ENCODE measurements at regions not wholly inside any gene's neighbourhood (a gene's known extent, or its start where the extent isn't known, plus 50 kb on each side); places are given as distances from the start of the nearest gene placed in this dataset.
A peak's percentile ranks its signal among the peaks of the same experiment; 100 is the strongest.

DNA sequence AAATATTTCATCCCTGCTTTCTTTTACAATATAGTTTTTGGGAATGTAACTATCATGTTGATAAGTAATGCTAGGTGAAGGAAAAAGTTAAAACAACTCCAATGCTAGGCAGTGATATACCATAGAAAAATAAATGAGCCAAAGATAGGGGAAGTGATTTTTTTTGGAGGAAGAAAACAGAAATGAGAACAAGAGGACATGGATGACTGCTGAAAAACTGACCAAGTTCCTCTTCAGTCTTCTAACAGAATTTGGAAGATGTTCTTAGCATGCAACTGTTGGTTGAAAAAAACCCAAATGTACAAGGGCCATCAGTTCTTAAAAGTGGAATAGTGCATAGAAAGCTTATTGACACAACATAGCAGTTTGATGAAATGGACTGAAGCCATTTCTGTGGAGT lies 262.5 kb upstream of the STARD13 start:
- no peaks in the 10 kb centered on the region for H3K36me3 ChIP-seq (ENCODE audit: control insufficient read depth in 2 of 2, insufficient read depth in 2 of 2, low read length in 1 of 2)
- ATAC-seq (peak; percentile 34), FAIRE-seq (peak; percentile 7), DNase-seq (ENCODE audit: low read depth, low spot score) (no peak)
- ChIA-PET SMC1A (ENCODE audit: uncharacterized antibody, unreplicated experiment) (no interaction called here), RAD21 (ENCODE audit: unreplicated experiment) (no interaction called here), POLR2A (no interaction called here), CTCF (no interaction called here)
- H2AFZ ChIP-seq (ENCODE audit: control insufficient read depth, low read depth, low read length) = peak overlapping the region; percentile 35
- H3K9me3 ChIP-seq (replicated peaks; ENCODE audit: control insufficient read depth, insufficient read depth, low read length) = peaks cover 2% of the 10 kb centered on the region; the same call in 2 of the 3 replicates
- BruUV-seq (replicated peaks) = no TSS peak
- H3K4me3 ChIP-seq = no peak overlapping the region
- no peaks in the 10 kb centered on the region for H3K27me3 ChIP-seq (replicated peaks in 1 of 2; ENCODE audit: control insufficient read depth in 2 of 2, insufficient read depth in 2 of 2, low read length in 1 of 2)
- intact Hi-C loops (cut with micrococcal nuclease; ENCODE audit: unreplicated experiment) (no loop called here), in situ Hi-C loops (cut with MboI) (loop anchor here (5.0 to 25.0 kb wide), 5 partner anchors 174 to 1617 kb away; partner anchors contain the start of genes N4BP2L1, N4BP2L2 and PDS5B)
- peaks cover 18% of the 10 kb centered on the region for H3K4me1 ChIP-seq (ENCODE audit: control insufficient read depth, insufficient read depth, low read length)
- H4K20me1 ChIP-seq (ENCODE audit: control insufficient read depth, insufficient read depth) = no peaks in the 10 kb centered on the region
- peak overlapping the region; percentile 26; the same call in 1 of the 2 replicates for H3K27ac ChIP-seq (ENCODE audit: control insufficient read depth, insufficient read depth)
- H3K9ac ChIP-seq (ENCODE audit: control insufficient read depth, insufficient read depth, low read length) = no peak overlapping the region
- H3K4me2 ChIP-seq (ENCODE audit: control insufficient read depth, insufficient read depth) = no peak overlapping the region
- H3K79me2 ChIP-seq (ENCODE audit: control insufficient read depth, insufficient read depth, low read length) = no peaks in the 10 kb centered on the region
- peak; percentile 50; the same call in 1 of the 2 replicates for TF ChIP-seq NFIC (IDR thresholded peaks at IDR 0.05; ENCODE audit: low read depth, low read length)
- TF ChIP-seq, protein P1, sequence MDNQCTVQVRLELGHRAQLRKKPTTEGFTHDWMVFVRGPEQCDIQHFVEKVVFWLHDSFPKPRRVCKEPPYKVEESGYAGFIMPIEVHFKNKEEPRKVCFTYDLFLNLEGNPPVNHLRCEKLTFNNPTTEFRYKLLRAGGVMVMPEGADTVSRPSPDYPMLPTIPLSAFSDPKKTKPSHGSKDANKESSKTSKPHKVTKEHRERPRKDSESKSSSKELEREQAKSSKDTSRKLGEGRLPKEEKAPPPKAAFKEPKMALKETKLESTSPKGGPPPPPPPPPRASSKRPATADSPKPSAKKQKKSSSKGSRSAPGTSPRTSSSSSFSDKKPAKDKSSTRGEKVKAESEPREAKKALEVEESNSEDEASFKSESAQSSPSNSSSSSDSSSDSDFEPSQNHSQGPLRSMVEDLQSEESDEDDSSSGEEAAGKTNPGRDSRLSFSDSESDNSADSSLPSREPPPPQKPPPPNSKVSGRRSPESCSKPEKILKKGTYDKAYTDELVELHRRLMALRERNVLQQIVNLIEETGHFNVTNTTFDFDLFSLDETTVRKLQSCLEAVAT (IDR thresholded peaks at IDR 0.05) = no peak
- TF ChIP-seq, protein P2, sequence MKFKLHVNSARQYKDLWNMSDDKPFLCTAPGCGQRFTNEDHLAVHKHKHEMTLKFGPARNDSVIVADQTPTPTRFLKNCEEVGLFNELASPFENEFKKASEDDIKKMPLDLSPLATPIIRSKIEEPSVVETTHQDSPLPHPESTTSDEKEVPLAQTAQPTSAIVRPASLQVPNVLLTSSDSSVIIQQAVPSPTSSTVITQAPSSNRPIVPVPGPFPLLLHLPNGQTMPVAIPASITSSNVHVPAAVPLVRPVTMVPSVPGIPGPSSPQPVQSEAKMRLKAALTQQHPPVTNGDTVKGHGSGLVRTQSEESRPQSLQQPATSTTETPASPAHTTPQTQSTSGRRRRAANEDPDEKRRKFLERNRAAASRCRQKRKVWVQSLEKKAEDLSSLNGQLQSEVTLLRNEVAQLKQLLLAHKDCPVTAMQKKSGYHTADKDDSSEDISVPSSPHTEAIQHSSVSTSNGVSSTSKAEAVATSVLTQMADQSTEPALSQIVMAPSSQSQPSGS (IDR thresholded peaks at IDR 0.05; ENCODE audit: low read length) = peak; percentile 34; the same call in 1 of the 2 replicates
- TF ChIP-seq RUNX3 (IDR thresholded peaks at IDR 0.05; ENCODE audit: low read length) = 0 out of 2 replicates have a peak, but pooled peaks have one; percentile 21
- peak; percentile 32 to 47; a peak in 2 of 4 replicates for TF ChIP-seq IKZF2 (IDR thresholded peaks at IDR 0.05)
- no peak for TF ChIP-seq STAT3 (IDR thresholded peaks at IDR 0.05; ENCODE audit: low read depth, low read length)
- TF ChIP-seq SPI1 (IDR thresholded peaks at IDR 0.05; ENCODE audit: borderline replicate concordance, insufficient read depth, low read depth, low read length) = peak; percentile 81

All from GM12878 (cell line).